Liver (tissue), 3 donors: ENCODE measurements at regions not wholly inside any gene's neighbourhood (a gene's known extent, or its start where the extent isn't known, plus 50 kb on each side); places are given as distances from the start of the nearest gene placed in this dataset.

Experiments
- JUND ChIP-seq, 2 donors: IDR thresholded peaks; 2 replicates each; pipeline ENCODE4 v1.6.1; 2016; ENCODE audit warnings: antibody characterized with exemption in 2 of 2
- TF ChIP-seq, protein P1 (sequence below): fragments of 150-350 bp; IDR thresholded peaks from 2 replicates; pipeline ENCODE4 v1.5.1; 2017; ENCODE audit warnings: improper control_type of control experiment, low read depth, low read length; ENCODE audit not compliant: missing input control
- donor health status: healthy.
- donor health status: healthy.

DNA sequence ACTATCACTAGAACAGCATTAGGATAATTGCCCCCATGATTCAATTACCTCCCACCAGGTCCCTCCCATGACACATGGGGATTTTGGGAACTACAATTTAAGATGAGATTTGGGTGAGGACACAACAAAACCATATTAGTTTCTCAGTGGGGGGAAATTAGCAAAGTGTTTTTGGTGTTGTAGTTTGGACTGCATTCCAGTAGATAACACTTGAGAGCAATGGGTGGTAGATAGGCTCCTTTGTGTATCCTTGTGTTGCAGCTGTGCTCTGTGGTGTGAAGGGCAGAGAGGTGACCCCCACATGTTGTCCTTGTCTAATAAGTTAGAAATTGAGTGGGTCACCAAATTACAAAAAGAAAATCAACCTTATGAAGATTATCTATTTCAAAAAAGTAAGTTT, 223.8 kb downstream of the SATB1 start:
- TF ChIP-seq, protein P1, sequence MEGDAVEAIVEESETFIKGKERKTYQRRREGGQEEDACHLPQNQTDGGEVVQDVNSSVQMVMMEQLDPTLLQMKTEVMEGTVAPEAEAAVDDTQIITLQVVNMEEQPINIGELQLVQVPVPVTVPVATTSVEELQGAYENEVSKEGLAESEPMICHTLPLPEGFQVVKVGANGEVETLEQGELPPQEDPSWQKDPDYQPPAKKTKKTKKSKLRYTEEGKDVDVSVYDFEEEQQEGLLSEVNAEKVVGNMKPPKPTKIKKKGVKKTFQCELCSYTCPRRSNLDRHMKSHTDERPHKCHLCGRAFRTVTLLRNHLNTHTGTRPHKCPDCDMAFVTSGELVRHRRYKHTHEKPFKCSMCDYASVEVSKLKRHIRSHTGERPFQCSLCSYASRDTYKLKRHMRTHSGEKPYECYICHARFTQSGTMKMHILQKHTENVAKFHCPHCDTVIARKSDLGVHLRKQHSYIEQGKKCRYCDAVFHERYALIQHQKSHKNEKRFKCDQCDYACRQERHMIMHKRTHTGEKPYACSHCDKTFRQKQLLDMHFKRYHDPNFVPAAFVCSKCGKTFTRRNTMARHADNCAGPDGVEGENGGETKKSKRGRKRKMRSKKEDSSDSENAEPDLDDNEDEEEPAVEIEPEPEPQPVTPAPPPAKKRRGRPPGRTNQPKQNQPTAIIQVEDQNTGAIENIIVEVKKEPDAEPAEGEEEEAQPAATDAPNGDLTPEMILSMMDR = no peak
- no peak for TF ChIP-seq JUND (IDR thresholded peaks at IDR 0.05)
